Spinal cord (tissue), 9 donors: ENCODE measurements at regions not wholly inside any gene's neighbourhood (a gene's known extent, or its start where the extent isn't known, plus 50 kb on each side); places are given as distances from the start of the nearest gene placed in this dataset.

Experiments
- DNase-seq, 6 donors: peaks; one replicate each; pipeline versions ENCODE4 v3.0.0 to v3.0.0-alpha.2; 2013 to 2015; ENCODE audit warnings: low spot score in 6 of 6, low read depth in 4 of 6
- H3K27ac ChIP-seq: one replicate; pipeline ENCODE4 v1.5.1; 2013; ENCODE audit warnings: low read depth, low read length, control low read depth
- H3K27me3 ChIP-seq: one replicate; pipeline ENCODE4 v1.6.1; 2013; ENCODE audit warnings: low read length; ENCODE audit not compliant: control insufficient read depth, insufficient read depth
- H3K36me3 ChIP-seq: one replicate; pipeline ENCODE4 v1.6.1; 2013; ENCODE audit warnings: low read length; ENCODE audit not compliant: control insufficient read depth, insufficient read depth
- H3K4me1 ChIP-seq: one replicate; pipeline ENCODE4 v1.6.1; 2013; ENCODE audit warnings: low read length; ENCODE audit not compliant: control insufficient read depth, insufficient read depth
- H3K4me3 ChIP-seq: one replicate; pipeline ENCODE4 v1.5.1; 2013; ENCODE audit warnings: low read depth, low read length, control low read depth
- H3K9me3 ChIP-seq: one replicate; pipeline ENCODE4 v1.6.1; 2013; ENCODE audit warnings: low read length; ENCODE audit not compliant: control insufficient read depth, insufficient read depth
- WGBS: methylation state at CpG from one replicate; pipeline ENCODE4 v1.1.5; 2013; ENCODE audit warnings: missing lambda C conversion rate; ENCODE audit not compliant: insufficient coverage; 5-methylcytosine and 5-hydroxymethylcytosine counted together
- donor health status: healthy.

GRCh38 chr5:1975406-1975715 is 92.6 kb upstream of the IRX4 start:
- Histone ChIP-seq H3K27ac (no peak overlapping the region), H3K36me3 (no peaks in the 10 kb centered on the region), H3K4me1 (no peaks in the 10 kb centered on the region), H3K4me3 (no peak overlapping the region), H3K27me3 (no peaks in the 10 kb centered on the region), H3K9me3 (no peaks in the 10 kb centered on the region)
- WGBS: 71% methylated on average over 4 of the region's 7 CpGs
- DNase-seq: peak in 1 of 6 donors; percentile 43

GRCh38 chr5:1974501-1975405 is 92.0 kb upstream of the IRX4 start:
- 77% methylated on average over 15 of the region's 18 CpGs for WGBS
- Histone ChIP-seq H3K4me3 (no peak overlapping the region), H3K36me3 (no peaks in the 10 kb centered on the region), H3K27ac (no peak overlapping the region), H3K27me3 (no peaks in the 10 kb centered on the region), H3K4me1 (no peaks in the 10 kb centered on the region), H3K9me3 (no peaks in the 10 kb centered on the region)
- peak in 1 of 6 donors; percentile 17 for DNase-seq

DNA sequence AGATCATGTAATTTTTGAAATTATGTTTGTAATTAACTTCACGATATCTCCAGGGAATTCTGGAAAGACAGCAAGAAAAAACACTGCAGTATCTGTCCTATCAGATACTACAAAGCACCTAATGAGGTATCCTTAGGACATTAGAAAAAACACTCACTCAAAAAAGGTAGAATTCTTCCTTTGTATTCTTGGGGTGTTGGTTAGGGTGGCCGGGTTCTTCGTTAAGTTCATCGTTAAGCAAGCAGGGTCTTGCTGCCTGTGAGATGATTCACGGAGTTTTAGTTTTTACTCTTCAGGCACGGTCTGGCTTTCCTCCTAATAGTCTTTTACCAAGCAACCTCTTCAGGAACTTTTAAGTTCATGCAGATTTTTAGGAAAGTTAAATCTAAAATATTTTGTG is 91.4 kb upstream of the IRX4 start:
- no peak for DNase-seq
- H3K27ac ChIP-seq: no peak overlapping the region
- no peak overlapping the region for H3K4me3 ChIP-seq
- H3K36me3 ChIP-seq: no peaks in the 10 kb centered on the region
- WGBS: no CpG with 5 or more reads among the region's 6 CpGs
- no peaks in the 10 kb centered on the region for H3K27me3 ChIP-seq
- H3K4me1 ChIP-seq: no peaks in the 10 kb centered on the region
- no peaks in the 10 kb centered on the region for H3K9me3 ChIP-seq

GRCh38 chr5:1973391-1974013 is 90.8 kb upstream of the IRX4 start:
- Histone ChIP-seq H3K9me3 (no peaks in the 10 kb centered on the region), H3K4me3 (no peak overlapping the region), H3K27me3 (no peaks in the 10 kb centered on the region), H3K27ac (no peak overlapping the region), H3K36me3 (no peaks in the 10 kb centered on the region), H3K4me1 (no peaks in the 10 kb centered on the region)
- DNase-seq: peak in 2 of 6 donors; percentile 16 to 58
- 63% methylated on average over 20 of the region's 21 CpGs for WGBS

DNA sequence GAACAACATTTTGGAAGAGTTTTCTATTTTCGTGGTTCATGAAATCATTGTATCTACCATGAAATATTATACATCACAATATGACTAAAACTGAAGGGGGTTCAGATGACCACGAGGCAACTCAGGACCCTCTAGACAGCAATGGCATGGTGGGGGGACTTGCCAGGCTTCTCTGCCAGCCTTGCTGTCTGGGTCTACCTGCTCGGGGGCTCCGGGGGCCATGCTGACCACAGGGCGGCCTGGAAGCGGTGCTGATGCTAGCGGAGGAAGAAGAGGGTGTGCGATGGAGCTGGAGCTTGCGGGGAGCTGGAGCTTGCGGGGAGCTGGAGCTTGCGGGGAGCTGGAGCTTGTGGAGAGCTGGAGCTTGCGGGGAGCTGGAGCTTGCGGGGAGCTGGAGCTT is 89.2 kb upstream of the IRX4 start:
- Histone ChIP-seq H3K4me3 (no peak overlapping the region), H3K4me1 (no peaks in the 10 kb centered on the region), H3K9me3 (no peaks in the 10 kb centered on the region), H3K27ac (no peak overlapping the region), H3K27me3 (no peaks in the 10 kb centered on the region), H3K36me3 (no peaks in the 10 kb centered on the region)
- no peak for DNase-seq
- WGBS: 88% methylated on average over 10 of the region's 13 CpGs

- DNase-seq: peak in 3 of 6 donors; percentile 9 to 69 (median 12)
- H3K27me3 ChIP-seq: no peaks in the 10 kb centered on the region
- no peaks in the 10 kb centered on the region for H3K36me3 ChIP-seq
- no peaks in the 10 kb centered on the region for H3K9me3 ChIP-seq
- 53% methylated on average over 2 of the region's 6 CpGs for WGBS
- no peak overlapping the region for H3K4me3 ChIP-seq
- peaks cover 8% of the 10 kb centered on the region for H3K4me1 ChIP-seq
- no peak overlapping the region for H3K27ac ChIP-seq
These were observed 85.0 kb upstream of the IRX4 start for GRCh38 chr5:1967736-1968135.

DNA sequence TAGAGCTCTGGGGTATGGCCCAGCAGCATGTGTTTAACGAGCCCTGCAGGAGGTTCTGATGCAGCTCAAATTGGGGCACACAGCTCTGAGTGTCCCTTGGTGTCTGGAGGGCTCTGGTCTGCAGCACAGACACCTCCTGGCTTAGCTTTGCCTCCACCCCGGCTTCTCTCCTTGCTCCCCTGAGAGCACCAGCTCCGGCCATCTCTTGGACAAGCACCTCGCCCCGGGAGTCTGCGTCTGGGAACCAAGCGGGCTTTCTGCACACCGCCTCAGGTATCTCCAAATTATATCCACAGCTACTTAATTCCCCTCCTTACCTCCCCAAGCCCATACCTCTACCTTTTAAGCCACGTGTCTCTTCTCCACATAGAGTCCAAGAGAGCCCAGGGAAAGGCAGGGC is 83.7 kb upstream of the IRX4 start:
- WGBS: 73% methylated on average over 9 of the region's 9 CpGs
- H3K4me1 ChIP-seq: peaks cover 8% of the 10 kb centered on the region
- no peaks in the 10 kb centered on the region for H3K27me3 ChIP-seq
- H3K36me3 ChIP-seq: no peaks in the 10 kb centered on the region
- H3K4me3 ChIP-seq: no peak overlapping the region
- no peak for DNase-seq
- no peak overlapping the region for H3K27ac ChIP-seq
- no peaks in the 10 kb centered on the region for H3K9me3 ChIP-seq

GRCh38 chr5:1965925-1966324 is 83.2 kb upstream of the IRX4 start:
- Histone ChIP-seq H3K4me3 (no peak overlapping the region), H3K4me1 (peaks cover 8% of the 10 kb centered on the region), H3K36me3 (no peaks in the 10 kb centered on the region), H3K27me3 (no peaks in the 10 kb centered on the region), H3K9me3 (no peaks in the 10 kb centered on the region), H3K27ac (no peak overlapping the region)
- no peak for DNase-seq
- WGBS: 94% methylated on average over 6 of the region's 7 CpGs

DNA sequence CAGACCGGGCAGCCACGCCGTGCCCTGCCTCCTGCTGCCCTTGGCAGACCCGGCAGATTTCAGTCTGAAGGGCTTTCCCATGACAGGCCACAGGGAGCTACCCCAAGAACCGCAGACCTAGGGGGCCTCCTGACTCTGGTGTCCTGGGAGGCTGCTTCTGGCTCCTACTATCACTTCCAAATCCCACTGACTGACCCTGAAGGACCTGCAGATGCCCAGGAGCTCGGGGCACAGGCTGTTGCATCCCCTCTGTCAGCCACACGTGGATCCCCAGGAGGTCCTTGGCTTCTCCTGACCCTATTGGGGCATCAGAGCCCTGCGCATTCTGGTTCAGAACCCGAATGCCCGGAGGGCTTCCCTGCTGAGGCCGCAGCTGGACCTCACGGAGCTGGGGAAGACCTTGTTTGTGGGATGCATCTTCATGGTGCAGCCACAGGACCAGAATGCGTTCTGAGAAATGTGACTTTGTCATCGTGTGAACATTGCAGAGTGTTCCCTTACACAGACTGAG is 81.3 kb upstream of the IRX4 start:
- Histone ChIP-seq H3K9me3 (no peaks in the 10 kb centered on the region), H3K27ac (no peak overlapping the region), H3K4me3 (no peak overlapping the region), H3K27me3 (no peaks in the 10 kb centered on the region), H3K36me3 (peaks cover 4% of the 10 kb centered on the region), H3K4me1 (peaks cover 8% of the 10 kb centered on the region)
- 91% methylated on average over 14 of the region's 14 CpGs for WGBS
- DNase-seq: no peak

DNA sequence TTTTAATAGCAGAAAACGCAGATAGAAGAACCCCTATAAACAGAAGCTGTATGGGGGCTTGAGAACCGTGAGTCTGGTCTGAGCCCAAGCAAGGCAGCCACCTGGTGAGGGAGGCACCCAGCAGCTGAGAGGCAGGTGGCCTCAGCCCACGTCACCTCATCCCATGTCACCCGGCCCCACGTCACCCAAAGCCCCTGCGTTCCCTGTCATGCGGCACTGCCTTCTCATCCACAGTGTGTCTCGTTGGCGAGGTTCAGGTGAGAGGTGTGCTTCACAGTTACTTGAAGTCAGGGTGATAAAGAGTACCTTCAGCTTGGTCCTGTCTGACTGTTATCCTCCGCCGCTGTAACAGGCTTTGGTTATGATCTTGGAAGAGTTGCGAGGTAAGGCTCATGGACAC is 80.6 kb upstream of the IRX4 start:
- Histone ChIP-seq H3K9me3 (no peaks in the 10 kb centered on the region), H3K27me3 (no peaks in the 10 kb centered on the region), H3K4me3 (no peak overlapping the region), H3K27ac (no peak overlapping the region), H3K36me3 (peaks cover 4% of the 10 kb centered on the region), H3K4me1 (peaks cover 8% of the 10 kb centered on the region)
- no peak for DNase-seq
- 89% methylated on average over 11 of the region's 12 CpGs for WGBS
